ENCODE measurements at regions not wholly inside any gene's neighbourhood (a gene's known extent, or its start where the extent isn't known, plus 50 kb on each side); places are given as distances from the start of the nearest gene placed in this dataset.

- Histone ChIP-seq H3K4me3 (ENCODE audit: low read length in 2 of 2) (no peak overlapping the region), H3K36me3 (ENCODE audit: control insufficient read depth in 1 of 2, insufficient read depth in 2 of 2, low read length in 1 of 2) (no peaks in the 10 kb centered on the region), H3K4me1 (ENCODE audit: control insufficient read depth in 1 of 2, insufficient read depth in 2 of 2, low read length in 2 of 2) (no peaks in the 10 kb centered on the region), H3K9me3 (ENCODE audit: control insufficient read depth, low read length) (no peaks in the 10 kb centered on the region), H3K27me3 (ENCODE audit: control insufficient read depth in 1 of 2, insufficient read depth in 2 of 2, low read length in 1 of 2) (no peaks in the 10 kb centered on the region), H3K27ac (ENCODE audit: low read depth in 1 of 2, low read length in 2 of 2) (no peak overlapping the region)
- intact Hi-C loops (cut with DNase I), result no loop called here
- DNase-seq (no peak), ATAC-seq (ENCODE audit: low FRiP score) (no peak)
- 82 to 83% methylated on average over 2 of the region's 2 CpGs for WGBS, 2 donors
These were observed 728.3 kb downstream of the GBE1 start for GRCh38 chr3:81033185-81033584.

GRCh38 chr3:81029861-81030260 lies 731.6 kb downstream of the GBE1 start:
- H3K36me3 ChIP-seq (ENCODE audit: control insufficient read depth in 1 of 2, insufficient read depth in 2 of 2, low read length in 1 of 2), result no peaks in the 10 kb centered on the region
- no peak overlapping the region for H3K4me3 ChIP-seq (ENCODE audit: low read length in 2 of 2)
- H3K27me3 ChIP-seq (ENCODE audit: control insufficient read depth in 1 of 2, insufficient read depth in 2 of 2, low read length in 1 of 2), result no peaks in the 10 kb centered on the region
- H3K27ac ChIP-seq (ENCODE audit: low read depth in 1 of 2, low read length in 2 of 2), result no peak overlapping the region
- DNase-seq (no peak), ATAC-seq (ENCODE audit: low FRiP score) (no peak)
- WGBS, 2 donors, result 66 to 67% methylated on average over 2 of the region's 2 CpGs
- no peaks in the 10 kb centered on the region for H3K9me3 ChIP-seq (ENCODE audit: control insufficient read depth, low read length)
- intact Hi-C loops (cut with DNase I), result no loop called here
- no peaks in the 10 kb centered on the region for H3K4me1 ChIP-seq (ENCODE audit: control insufficient read depth in 1 of 2, insufficient read depth in 2 of 2, low read length in 2 of 2)

GRCh38 chr3:81027344-81027743 lies 734.1 kb downstream of the GBE1 start:
- no peak for ATAC-seq (ENCODE audit: low FRiP score)
- intact Hi-C loops (cut with DNase I), result no loop called here
- Histone ChIP-seq H3K4me3 (ENCODE audit: low read length in 2 of 2) (no peak overlapping the region), H3K27me3 (ENCODE audit: control insufficient read depth in 1 of 2, insufficient read depth in 2 of 2, low read length in 1 of 2) (no peaks in the 10 kb centered on the region), H3K9me3 (ENCODE audit: control insufficient read depth, low read length) (no peaks in the 10 kb centered on the region), H3K36me3 (ENCODE audit: control insufficient read depth in 1 of 2, insufficient read depth in 2 of 2, low read length in 1 of 2) (no peaks in the 10 kb centered on the region), H3K4me1 (ENCODE audit: control insufficient read depth in 1 of 2, insufficient read depth in 2 of 2, low read length in 2 of 2) (no peaks in the 10 kb centered on the region), H3K27ac (ENCODE audit: low read depth in 1 of 2, low read length in 2 of 2) (no peak overlapping the region)
- 91 to 93% methylated on average over 1 of the region's 1 CpG for WGBS, 2 donors
- no peak for DNase-seq

- H3K9me3 ChIP-seq (ENCODE audit: control insufficient read depth, low read length), result no peaks in the 10 kb centered on the region
- H3K27me3 ChIP-seq (ENCODE audit: control insufficient read depth in 1 of 2, insufficient read depth in 2 of 2, low read length in 1 of 2), result no peaks in the 10 kb centered on the region
- no peak for ATAC-seq (ENCODE audit: low FRiP score)
- no peaks in the 10 kb centered on the region for H3K36me3 ChIP-seq (ENCODE audit: control insufficient read depth in 1 of 2, insufficient read depth in 2 of 2, low read length in 1 of 2)
- H3K4me1 ChIP-seq (ENCODE audit: control insufficient read depth in 1 of 2, insufficient read depth in 2 of 2, low read length in 2 of 2), result no peaks in the 10 kb centered on the region
- H3K4me3 ChIP-seq (ENCODE audit: low read length in 2 of 2), result no peak overlapping the region
- 85 to 86% methylated on average over 7 of the region's 7 CpGs for WGBS, 2 donors
- H3K27ac ChIP-seq (ENCODE audit: low read depth in 1 of 2, low read length in 2 of 2), result no peak overlapping the region
- DNase-seq, result no peak
- intact Hi-C loops (cut with DNase I), result no loop called here
These were observed 736.9 kb downstream of the GBE1 start for GRCh38 chr3:81024560-81024959.

- Histone ChIP-seq H3K4me3 (ENCODE audit: low read length in 2 of 2) (no peak overlapping the region), H3K27me3 (ENCODE audit: control insufficient read depth in 1 of 2, insufficient read depth in 2 of 2, low read length in 1 of 2) (no peaks in the 10 kb centered on the region), H3K36me3 (ENCODE audit: control insufficient read depth in 1 of 2, insufficient read depth in 2 of 2, low read length in 1 of 2) (no peaks in the 10 kb centered on the region), H3K27ac (ENCODE audit: low read depth in 1 of 2, low read length in 2 of 2) (no peak overlapping the region), H3K9me3 (ENCODE audit: control insufficient read depth, low read length) (no peaks in the 10 kb centered on the region), H3K4me1 (ENCODE audit: control insufficient read depth in 1 of 2, insufficient read depth in 2 of 2, low read length in 2 of 2) (no peaks in the 10 kb centered on the region)
- DNase-seq (no peak), ATAC-seq (ENCODE audit: low FRiP score) (no peak)
- WGBS, 2 donors, result 65 to 73% methylated on average over 3 of the region's 3 CpGs
- intact Hi-C loops (cut with DNase I), result no loop called here
These were observed 739.1 kb downstream of the GBE1 start for GRCh38 chr3:81022339-81022738.

GRCh38 chr3:81013360-81013759 lies 748.1 kb downstream of the GBE1 start:
- DNase-seq (no peak), ATAC-seq (ENCODE audit: low FRiP score) (no peak)
- Histone ChIP-seq H3K27ac (ENCODE audit: low read depth in 1 of 2, low read length in 2 of 2) (no peak overlapping the region), H3K4me3 (ENCODE audit: low read length in 2 of 2) (no peak overlapping the region), H3K36me3 (ENCODE audit: control insufficient read depth in 1 of 2, insufficient read depth in 2 of 2, low read length in 1 of 2) (no peaks in the 10 kb centered on the region), H3K4me1 (ENCODE audit: control insufficient read depth in 1 of 2, insufficient read depth in 2 of 2, low read length in 2 of 2) (no peaks in the 10 kb centered on the region), H3K9me3 (ENCODE audit: control insufficient read depth, low read length) (no peaks in the 10 kb centered on the region), H3K27me3 (ENCODE audit: control insufficient read depth in 1 of 2, insufficient read depth in 2 of 2, low read length in 1 of 2) (no peaks in the 10 kb centered on the region)
- WGBS, 2 donors, result 41 to 81% methylated on average over 2 of the region's 2 CpGs
- intact Hi-C loops (cut with DNase I), result no loop called here

- no peak for ATAC-seq (ENCODE audit: low FRiP score)
- no peaks in the 10 kb centered on the region for H3K36me3 ChIP-seq (ENCODE audit: control insufficient read depth in 1 of 2, insufficient read depth in 2 of 2, low read length in 1 of 2)
- H3K4me3 ChIP-seq (ENCODE audit: low read length in 2 of 2), result no peak overlapping the region
- DNase-seq, result no peak
- no peaks in the 10 kb centered on the region for H3K4me1 ChIP-seq (ENCODE audit: control insufficient read depth in 1 of 2, insufficient read depth in 2 of 2, low read length in 2 of 2)
- no peak overlapping the region for H3K27ac ChIP-seq (ENCODE audit: low read depth in 1 of 2, low read length in 2 of 2)
- no peaks in the 10 kb centered on the region for H3K9me3 ChIP-seq (ENCODE audit: control insufficient read depth, low read length)
- intact Hi-C loops (cut with DNase I), result no loop called here
- no peaks in the 10 kb centered on the region for H3K27me3 ChIP-seq (ENCODE audit: control insufficient read depth in 1 of 2, insufficient read depth in 2 of 2, low read length in 1 of 2)
These were observed 755.5 kb downstream of the GBE1 start for GRCh38 chr3:81005992-81006391.

GRCh38 chr3:81003817-81004216 lies 757.6 kb downstream of the GBE1 start:
- Histone ChIP-seq H3K4me3 (ENCODE audit: low read length in 2 of 2) (no peak overlapping the region), H3K36me3 (ENCODE audit: control insufficient read depth in 1 of 2, insufficient read depth in 2 of 2, low read length in 1 of 2) (no peaks in the 10 kb centered on the region), H3K9me3 (ENCODE audit: control insufficient read depth, low read length) (no peaks in the 10 kb centered on the region), H3K27ac (ENCODE audit: low read depth in 1 of 2, low read length in 2 of 2) (no peak overlapping the region), H3K4me1 (ENCODE audit: control insufficient read depth in 1 of 2, insufficient read depth in 2 of 2, low read length in 2 of 2) (no peaks in the 10 kb centered on the region), H3K27me3 (ENCODE audit: control insufficient read depth in 1 of 2, insufficient read depth in 2 of 2, low read length in 1 of 2) (no peaks in the 10 kb centered on the region)
- intact Hi-C loops (cut with DNase I), result no loop called here
- no peak for DNase-seq
- WGBS, 2 donors, result 71 to 73% methylated on average over 4 of the region's 4 CpGs
- no peak for ATAC-seq (ENCODE audit: low FRiP score)

- intact Hi-C loops (cut with DNase I), result no loop called here
- Histone ChIP-seq H3K27me3 (ENCODE audit: control insufficient read depth in 1 of 2, insufficient read depth in 2 of 2, low read length in 1 of 2) (no peaks in the 10 kb centered on the region), H3K4me1 (ENCODE audit: control insufficient read depth in 1 of 2, insufficient read depth in 2 of 2, low read length in 2 of 2) (no peaks in the 10 kb centered on the region), H3K4me3 (ENCODE audit: low read length in 2 of 2) (no peak overlapping the region), H3K27ac (ENCODE audit: low read depth in 1 of 2, low read length in 2 of 2) (no peak overlapping the region), H3K36me3 (ENCODE audit: control insufficient read depth in 1 of 2, insufficient read depth in 2 of 2, low read length in 1 of 2) (no peaks in the 10 kb centered on the region), H3K9me3 (ENCODE audit: control insufficient read depth, low read length) (no peaks in the 10 kb centered on the region)
- WGBS, 2 donors, result 71 to 73% methylated on average over 1 of the region's 1 CpG
- no peak for DNase-seq
- no peak for ATAC-seq (ENCODE audit: low FRiP score)
These were observed 758.3 kb downstream of the GBE1 start for GRCh38 chr3:81003008-81003645.

Measured in aorta (tissue), 5 donors.